HUES48 (cell line): ENCODE measurements at regions not wholly inside any gene's neighbourhood (a gene's known extent, or its start where the extent isn't known, plus 50 kb on each side); places are given as distances from the start of the nearest gene placed in this dataset.

Experiments used
- H3K27ac ChIP-seq: one replicate; pipeline ENCODE4 v1.7.0; 2013; ENCODE audit warnings: low read depth, low read length, inconsistent platforms
- H3K27me3 ChIP-seq: 2 replicates; pipeline ENCODE4 v1.6.1; 2013; ENCODE audit warnings: mild to moderate bottlenecking, low read length; ENCODE audit not compliant: control insufficient read depth, insufficient read depth
- H3K36me3 ChIP-seq: 2 replicates; pipeline ENCODE4 v1.6.1; 2013; ENCODE audit warnings: low read length; ENCODE audit not compliant: control insufficient read depth, insufficient read depth
- H3K4me1 ChIP-seq: 2 replicates; pipeline ENCODE4 v1.6.1; 2013; ENCODE audit warnings: mild to moderate bottlenecking, low read length; ENCODE audit not compliant: control insufficient read depth, insufficient read depth
- H3K4me3 ChIP-seq: 2 replicates; pipeline ENCODE4 v1.5.1; 2013; ENCODE audit warnings: mild to moderate bottlenecking, low read depth, low read length
- H3K9ac ChIP-seq: 2 replicates; pipeline ENCODE4 v1.6.1; 2013; ENCODE audit warnings: mild to moderate bottlenecking, low read depth, low read length, moderate library complexity
- H3K9me3 ChIP-seq: 2 replicates; pipeline ENCODE4 v1.6.1; 2013; ENCODE audit warnings: low read length; ENCODE audit not compliant: control insufficient read depth, insufficient read depth

GRCh38 chr20:50381075-50381732, 129.0 kb upstream of the PTPN1 start:
- no peaks in the 10 kb centered on the region for H3K4me1 ChIP-seq
- H3K9me3 ChIP-seq = no peaks in the 10 kb centered on the region
- H3K36me3 ChIP-seq = no peaks in the 10 kb centered on the region
- no peak overlapping the region for H3K4me3 ChIP-seq
- H3K27me3 ChIP-seq = no peaks in the 10 kb centered on the region
- H3K27ac ChIP-seq = no peak overlapping the region
- H3K9ac ChIP-seq = no peak overlapping the region

GRCh38 chr20:50381771-50382593, 128.2 kb upstream of the PTPN1 start:
- H3K4me3 ChIP-seq = no peak overlapping the region
- no peak overlapping the region for H3K9ac ChIP-seq
- H3K27ac ChIP-seq = no peak overlapping the region
- no peaks in the 10 kb centered on the region for H3K36me3 ChIP-seq
- no peaks in the 10 kb centered on the region for H3K9me3 ChIP-seq
- H3K4me1 ChIP-seq = no peaks in the 10 kb centered on the region
- H3K27me3 ChIP-seq = no peaks in the 10 kb centered on the region

GRCh38 chr20:50385733-50386640, 124.2 kb upstream of the PTPN1 start:
- Histone ChIP-seq H3K4me3 (no peak overlapping the region), H3K27me3 (no peaks in the 10 kb centered on the region), H3K27ac (no peak overlapping the region)

GRCh38 chr20:50386641-50386960, 123.6 kb upstream of the PTPN1 start:
- H3K36me3 ChIP-seq = no peaks in the 10 kb centered on the region
- H3K27me3 ChIP-seq = no peaks in the 10 kb centered on the region
- H3K9me3 ChIP-seq = no peaks in the 10 kb centered on the region
- no peak overlapping the region for H3K4me3 ChIP-seq
- H3K9ac ChIP-seq = no peak overlapping the region
- no peaks in the 10 kb centered on the region for H3K4me1 ChIP-seq
- H3K27ac ChIP-seq = no peak overlapping the region

More at GRCh38 chr20:50385733-50386640, 124.2 kb upstream of the PTPN1 start:
- Histone ChIP-seq H3K9me3 (no peaks in the 10 kb centered on the region), H3K9ac (no peak overlapping the region), H3K4me1 (no peaks in the 10 kb centered on the region), H3K36me3 (no peaks in the 10 kb centered on the region)

- Histone ChIP-seq H3K4me3 (no peak overlapping the region), H3K27ac (no peak overlapping the region), H3K27me3 (no peaks in the 10 kb centered on the region), H3K9ac (no peak overlapping the region), H3K36me3 (no peaks in the 10 kb centered on the region), H3K4me1 (no peaks in the 10 kb centered on the region), H3K9me3 (no peaks in the 10 kb centered on the region)
Observed at GRCh38 chr20:50387218-50387995, 122.8 kb upstream of the PTPN1 start.

GRCh38 chr20:50387996-50388332, 122.2 kb upstream of the PTPN1 start:
- Histone ChIP-seq H3K4me3 (no peak overlapping the region), H3K9me3 (no peaks in the 10 kb centered on the region), H3K36me3 (no peaks in the 10 kb centered on the region), H3K27me3 (no peaks in the 10 kb centered on the region), H3K27ac (no peak overlapping the region), H3K9ac (no peak overlapping the region), H3K4me1 (no peaks in the 10 kb centered on the region)

GRCh38 chr20:50388733-50389437, 121.3 kb upstream of the PTPN1 start:
- Histone ChIP-seq H3K4me3 (no peak overlapping the region), H3K9ac (no peak overlapping the region), H3K27ac (no peak overlapping the region), H3K36me3 (no peaks in the 10 kb centered on the region), H3K9me3 (no peaks in the 10 kb centered on the region), H3K4me1 (no peaks in the 10 kb centered on the region), H3K27me3 (no peaks in the 10 kb centered on the region)

GRCh38 chr20:50389438-50389807, 120.8 kb upstream of the PTPN1 start:
- H3K9me3 ChIP-seq = no peaks in the 10 kb centered on the region
- no peak overlapping the region for H3K4me3 ChIP-seq
- no peaks in the 10 kb centered on the region for H3K4me1 ChIP-seq
- H3K9ac ChIP-seq = no peak overlapping the region
- no peak overlapping the region for H3K27ac ChIP-seq
- H3K36me3 ChIP-seq = no peaks in the 10 kb centered on the region
- H3K27me3 ChIP-seq = no peaks in the 10 kb centered on the region

- Histone ChIP-seq H3K9ac (no peak overlapping the region), H3K27me3 (no peaks in the 10 kb centered on the region), H3K4me1 (no peaks in the 10 kb centered on the region), H3K27ac (no peak overlapping the region), H3K36me3 (no peaks in the 10 kb centered on the region), H3K9me3 (no peaks in the 10 kb centered on the region), H3K4me3 (no peak overlapping the region)
Observed at GRCh38 chr20:50389808-50390684, 120.1 kb upstream of the PTPN1 start.
